Fibroblast of skin of back (primary cell): ENCODE measurements at regions not wholly inside any gene's neighbourhood (a gene's known extent, or its start where the extent isn't known, plus 50 kb on each side); places are given as distances from the start of the nearest gene placed in this dataset.

ENCODE experiments used
- DNase-seq: peaks from one replicate; pipeline ENCODE4 v3.0.0-alpha.2; 2013

DNA sequence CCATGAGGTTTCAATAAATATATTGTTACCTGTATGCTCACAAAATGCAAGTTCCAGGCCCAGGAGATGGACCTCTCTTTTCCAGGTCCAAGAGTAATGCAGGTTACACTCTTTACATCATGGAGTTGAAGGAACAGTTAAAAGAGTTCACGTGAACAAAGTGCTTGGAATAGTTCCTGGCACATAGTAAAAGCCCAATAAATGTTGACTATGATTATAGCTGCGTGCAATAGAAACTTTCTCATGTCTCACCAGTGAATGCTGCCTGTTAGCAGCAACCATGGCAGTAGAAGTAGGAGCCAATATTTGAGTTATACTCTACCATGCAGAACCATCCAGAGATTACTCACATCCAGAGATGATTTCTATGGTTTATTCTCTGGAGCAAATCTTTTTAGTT lies 707.5 kb downstream of the DHX35 start:
- DNase-seq = no peak

DNA sequence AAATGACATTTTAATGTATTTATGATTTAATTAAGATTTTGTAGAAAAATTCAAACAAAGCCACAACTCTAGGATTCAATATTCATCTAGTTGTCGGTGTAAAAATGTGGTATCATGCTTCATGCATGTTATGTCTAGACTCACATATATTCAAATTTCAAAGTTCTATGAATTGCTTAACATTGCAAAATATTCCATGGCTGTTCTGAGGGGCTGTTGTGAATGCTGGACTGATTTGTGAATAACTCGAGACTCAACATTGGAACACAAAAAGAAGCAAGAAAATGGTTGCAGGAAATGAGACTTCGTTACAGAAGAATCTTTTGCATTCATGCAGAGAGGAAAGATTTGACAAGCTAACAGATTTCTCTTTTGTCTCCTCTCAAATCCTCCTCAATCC lies 705.9 kb downstream of the DHX35 start:
- no peak for DNase-seq

DNA sequence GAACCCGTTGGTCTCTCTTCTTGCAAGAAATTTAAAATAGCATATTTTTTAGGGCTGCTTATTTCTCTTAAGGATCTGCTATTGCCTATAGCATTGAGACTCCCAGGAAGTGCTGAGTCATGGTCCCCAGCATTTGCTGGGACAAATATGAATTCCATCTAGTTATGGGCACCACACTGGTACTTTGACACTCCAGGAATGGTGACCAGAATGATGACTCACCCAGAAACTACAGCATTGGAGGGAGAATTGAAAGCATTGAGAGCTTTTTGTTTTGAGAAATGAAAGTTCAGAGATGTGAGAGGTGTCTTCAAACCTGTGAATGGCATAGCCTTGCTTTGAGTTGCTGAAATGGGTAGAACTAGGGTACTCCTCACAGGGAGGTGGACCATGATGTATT lies 699.7 kb downstream of the DHX35 start:
- DNase-seq = peak; percentile 98

DNA sequence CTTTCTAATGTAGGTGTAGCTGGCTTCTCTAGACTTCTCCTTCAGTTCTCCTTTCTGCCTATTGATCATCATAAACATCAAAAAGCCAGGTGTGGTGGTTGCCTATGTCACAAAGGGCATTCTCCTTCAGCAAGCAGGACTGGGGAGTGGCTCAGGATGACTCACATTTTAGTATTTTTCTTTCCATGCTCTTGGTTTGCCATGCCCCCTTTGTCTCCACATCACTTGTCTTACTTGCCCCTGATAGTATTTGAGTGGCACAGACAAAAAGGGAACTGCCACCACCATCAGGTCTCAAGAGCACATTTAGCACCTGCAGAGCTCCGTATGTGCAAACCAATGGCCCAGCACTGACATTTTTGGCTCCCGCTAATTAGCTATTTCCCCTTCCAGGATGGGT lies 698.8 kb downstream of the DHX35 start:
- DNase-seq = peak; percentile 58

DNA sequence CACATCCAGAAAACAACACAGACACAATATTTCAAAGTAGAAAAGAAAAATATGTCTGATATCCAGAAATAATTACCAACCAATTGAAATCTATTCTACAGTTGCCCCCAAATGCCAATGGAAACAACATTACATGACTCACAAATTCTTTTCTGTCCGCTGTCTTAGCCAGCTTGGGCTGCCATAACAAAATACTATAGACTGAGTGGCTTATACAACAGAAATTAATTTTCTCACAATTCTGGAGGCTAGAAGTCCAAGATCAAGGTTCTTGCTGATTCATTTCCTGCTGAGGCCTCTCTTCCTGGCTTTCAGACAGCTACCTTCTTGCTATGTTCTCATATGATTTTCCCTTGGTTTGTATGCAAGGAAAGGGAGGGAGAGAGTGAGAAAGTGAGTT lies 698.1 kb downstream of the DHX35 start:
- DNase-seq = peak; percentile 97

DNA sequence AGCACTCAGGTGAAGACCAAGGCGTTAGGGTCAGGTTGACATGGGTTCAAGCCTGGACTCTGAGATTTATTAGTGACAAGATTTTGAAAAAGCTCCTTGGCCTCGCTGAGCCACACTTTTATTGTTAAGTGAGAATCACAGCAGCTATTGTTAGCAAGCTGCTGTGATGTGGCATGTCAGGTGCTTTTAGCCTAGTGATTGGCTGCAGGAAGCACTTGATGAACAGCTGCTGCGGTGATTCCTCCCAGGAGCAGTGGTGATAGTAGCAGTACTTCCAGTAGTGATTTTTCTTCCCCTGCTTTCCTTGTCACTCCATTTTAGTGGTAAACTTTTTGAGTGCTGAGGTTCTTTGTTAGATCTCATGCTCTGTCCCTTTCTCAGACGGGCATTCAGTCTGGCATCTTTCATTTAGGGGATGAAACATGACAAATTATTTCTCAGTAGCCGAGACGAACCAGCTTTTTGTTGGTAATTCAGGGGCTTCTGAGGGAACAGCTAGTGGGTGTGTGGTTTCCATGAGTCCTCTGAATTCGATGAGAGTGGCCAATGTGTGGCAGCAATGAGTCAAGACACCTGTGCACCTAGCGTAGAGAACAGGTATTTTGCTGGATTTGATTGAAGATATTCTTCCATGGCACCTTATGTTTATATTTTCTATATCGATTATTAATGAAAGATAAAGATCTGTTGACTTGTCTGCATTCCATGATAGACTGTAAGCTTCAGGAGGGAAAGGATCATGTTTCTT lies 696.7 kb downstream of the DHX35 start:
- DNase-seq = no peak

DNA sequence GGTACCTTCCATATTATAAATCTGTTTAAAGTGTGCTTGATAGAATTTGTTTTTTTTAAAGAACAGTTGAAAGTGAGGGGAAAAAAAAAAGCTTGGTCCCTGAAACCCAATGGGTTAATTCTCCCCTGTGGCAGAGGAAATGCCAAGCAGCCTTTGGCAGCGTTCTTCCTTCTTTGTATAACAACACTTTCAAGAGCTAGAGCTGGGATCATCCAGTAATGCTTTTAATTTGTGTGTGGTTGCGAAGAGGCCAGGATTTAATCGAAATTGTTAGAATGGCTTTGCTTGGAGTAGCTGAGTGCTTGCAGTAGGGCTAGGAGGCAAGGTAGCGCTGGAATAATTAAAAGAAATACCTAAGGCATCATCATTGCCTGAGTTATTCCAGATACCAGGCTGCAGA lies 692.0 kb downstream of the DHX35 start:
- no peak for DNase-seq

DNA sequence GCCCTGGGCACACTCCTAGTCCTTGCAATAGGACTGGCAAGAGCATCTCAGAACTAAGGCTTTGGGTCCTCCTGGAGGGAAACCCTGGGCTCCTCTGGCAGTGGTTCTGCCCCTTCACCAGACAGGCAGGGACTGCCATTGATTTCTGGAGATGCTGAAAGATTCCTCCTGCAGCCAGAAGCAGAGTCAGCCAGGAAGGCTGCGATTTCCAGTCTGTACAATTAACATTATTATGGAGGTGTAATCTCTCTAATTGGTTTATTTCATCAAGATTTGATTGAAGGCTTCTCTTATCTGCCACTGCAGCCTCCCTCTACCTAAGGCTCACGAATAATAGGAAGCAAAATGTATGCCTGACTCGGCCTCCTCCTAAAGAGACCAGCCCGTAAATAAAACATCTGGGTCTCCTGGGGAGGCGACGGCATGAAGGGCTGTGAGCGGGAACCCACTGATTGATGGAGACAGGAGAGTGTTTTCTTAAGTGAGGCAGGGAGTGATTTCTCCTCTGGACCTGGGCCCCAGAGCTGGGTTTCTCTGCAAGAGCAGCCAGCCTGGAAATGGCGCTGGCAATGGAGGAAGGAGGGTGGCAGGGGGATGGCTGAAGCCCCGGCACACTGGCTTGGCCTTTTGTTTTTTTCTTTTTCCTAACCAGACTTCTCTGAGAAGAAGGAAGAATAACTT lies 689.6 kb downstream of the DHX35 start:
- no peak for DNase-seq

- DNase-seq = no peak
Measured at GRCh38 chr20:39646874-39647413, 684.8 kb downstream of the DHX35 start.

DNA sequence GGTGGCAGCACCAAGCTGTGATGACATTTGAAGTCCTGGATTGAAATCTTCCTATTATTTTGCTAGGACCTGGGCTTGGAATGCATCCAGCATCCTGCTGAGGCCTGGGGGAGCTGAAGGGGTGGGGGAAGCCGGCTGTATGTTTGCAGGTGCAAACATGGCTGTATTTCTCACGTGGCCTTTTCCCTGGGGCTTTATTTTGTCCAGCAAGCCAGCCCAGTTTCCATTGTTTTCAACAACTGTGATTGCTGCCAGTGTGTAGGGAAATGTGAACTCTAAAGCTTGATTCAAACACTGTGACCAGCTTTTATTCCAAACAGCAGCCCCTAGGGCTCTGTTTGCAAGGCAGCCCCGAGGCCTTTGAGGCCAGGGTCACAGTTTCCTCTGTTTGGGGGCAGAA lies 683.0 kb downstream of the DHX35 start:
- DNase-seq = no peak

GRCh38 chr20:39643292-39643691 lies 681.1 kb downstream of the DHX35 start:
- no peak for DNase-seq

DNA sequence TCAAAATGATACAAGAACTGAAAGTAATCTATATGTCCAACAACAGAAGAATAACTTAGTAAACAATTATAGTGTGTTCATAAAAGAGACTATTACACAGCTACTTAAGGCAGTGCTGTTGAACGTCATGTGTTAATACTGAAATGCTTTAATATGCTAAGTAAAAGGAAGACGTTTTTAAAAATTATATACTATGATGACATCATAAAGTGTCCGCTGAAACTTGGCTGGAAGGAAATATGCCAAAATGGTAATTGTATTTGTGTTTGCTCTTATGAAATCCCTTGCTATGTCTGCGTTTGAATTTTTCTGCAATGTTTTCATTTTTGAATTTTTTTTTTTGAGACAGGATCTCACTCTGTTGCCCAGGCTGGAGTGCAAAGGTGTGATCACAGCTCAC lies 679.3 kb downstream of the DHX35 start:
- DNase-seq = no peak

DNA sequence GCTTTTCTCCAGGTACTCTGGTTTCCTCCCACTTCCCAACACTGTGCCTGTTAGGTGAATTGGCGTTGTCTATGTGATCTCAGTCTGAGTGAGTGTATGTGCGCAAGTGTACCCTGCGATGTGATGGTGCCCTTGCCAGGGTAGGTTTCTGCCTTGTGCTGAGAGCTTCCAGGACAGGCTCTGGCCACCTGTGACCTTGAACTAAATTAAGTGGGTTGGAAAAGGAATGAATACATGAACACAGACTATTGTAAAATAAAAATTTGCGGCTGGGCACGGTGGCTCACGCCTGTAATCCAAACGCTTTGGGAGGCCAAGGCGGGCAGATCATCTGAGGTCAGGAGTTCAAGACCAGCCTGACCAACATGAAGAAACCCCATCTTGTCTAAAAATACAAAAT lies 678.0 kb downstream of the DHX35 start:
- no peak for DNase-seq

DNA sequence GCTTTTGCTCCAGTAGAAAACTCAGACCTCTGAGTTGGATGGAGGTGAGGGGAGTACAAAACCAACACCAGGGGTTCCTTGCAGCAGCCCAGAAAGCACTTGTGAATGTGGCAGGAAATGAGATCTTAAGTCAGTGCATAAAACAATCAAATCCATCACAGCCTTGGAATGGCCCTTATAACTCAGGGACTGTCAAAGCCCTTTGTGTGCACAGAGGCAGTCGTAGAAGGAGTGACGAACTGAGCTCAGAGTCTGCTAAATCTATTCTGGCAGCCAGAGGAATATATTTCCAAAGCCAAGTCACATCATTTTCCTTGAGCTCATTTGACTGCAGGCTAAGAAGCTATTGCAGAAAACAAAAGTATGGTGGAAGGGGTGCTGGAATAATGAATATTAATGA lies 676.6 kb downstream of the DHX35 start:
- no peak for DNase-seq

DNA sequence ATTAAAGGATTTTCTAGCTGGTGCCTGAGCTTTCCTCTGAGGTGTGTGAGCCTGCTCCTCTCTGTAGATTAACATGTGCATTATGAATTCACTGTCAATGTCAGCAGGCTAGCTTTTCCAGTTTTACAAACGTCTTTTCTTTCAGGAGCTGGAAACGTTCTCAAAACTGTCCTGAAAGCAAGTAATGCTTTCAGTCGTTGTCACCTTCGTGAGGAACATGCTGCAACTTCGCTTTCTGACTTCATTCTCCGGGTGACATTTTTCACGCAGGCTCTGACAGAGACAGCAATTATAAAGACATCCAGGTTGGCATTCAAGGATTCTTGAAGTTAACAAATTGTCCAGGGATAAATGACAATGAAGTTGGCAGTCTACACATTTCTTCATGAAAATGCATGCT lies 671.5 kb downstream of the DHX35 start:
- DNase-seq = no peak

GRCh38 chr20:39632757-39633156 lies 670.6 kb downstream of the DHX35 start:
- DNase-seq = no peak

GRCh38 chr20:39632176-39632575 lies 670.0 kb downstream of the DHX35 start:
- DNase-seq = no peak

GRCh38 chr20:39631557-39631956 lies 669.4 kb downstream of the DHX35 start:
- DNase-seq = peak; percentile 25

GRCh38 chr20:39630215-39630908 lies 668.2 kb downstream of the DHX35 start:
- no peak for DNase-seq

DNA sequence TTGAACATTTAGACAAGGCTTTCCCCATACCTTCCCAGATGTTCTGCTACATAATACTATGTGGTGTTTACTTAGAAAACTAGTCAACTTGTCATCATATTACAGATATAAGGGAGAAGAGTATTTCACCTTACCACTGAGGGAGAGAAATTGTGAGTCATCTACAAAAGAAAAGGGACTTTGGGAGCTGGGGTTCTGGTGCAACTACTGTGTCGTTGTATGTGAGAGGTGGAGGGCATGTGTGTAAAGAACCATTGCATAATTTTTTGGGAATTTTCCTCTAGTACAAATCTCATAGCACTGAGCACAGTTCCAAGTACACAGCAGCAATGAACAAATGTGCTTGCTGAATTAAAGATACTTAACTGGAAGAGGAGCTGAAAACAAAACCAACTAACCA lies 665.6 kb downstream of the DHX35 start:
- DNase-seq = no peak

DNA sequence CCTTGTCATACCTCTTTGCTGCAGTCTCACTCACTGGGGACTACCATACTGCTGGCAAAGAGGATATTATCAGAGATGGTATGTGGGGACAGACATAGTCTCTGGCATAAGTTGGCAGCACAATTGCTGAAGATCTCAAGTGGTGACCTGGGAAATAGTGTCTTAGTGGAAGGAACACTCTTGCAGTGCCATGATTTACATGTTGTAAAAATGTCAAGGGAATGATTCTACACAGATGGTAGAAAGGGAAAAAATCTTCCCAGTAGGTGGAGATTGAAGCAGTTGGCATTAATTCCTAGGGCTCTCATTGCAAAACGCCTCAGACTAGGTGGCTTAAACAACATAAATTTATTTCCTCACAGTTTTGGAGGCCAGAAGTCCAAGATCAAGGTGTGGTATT lies 662.2 kb downstream of the DHX35 start:
- no peak for DNase-seq

GRCh38 chr20:39623584-39624234 lies 661.6 kb downstream of the DHX35 start:
- DNase-seq = peak; percentile 40

- DNase-seq = no peak
Measured at GRCh38 chr20:39619271-39619785, 657.2 kb downstream of the DHX35 start.
